Endothelial cell of umbilical vein (primary cell): ENCODE measurements at regions not wholly inside any gene's neighbourhood (a gene's known extent, or its start where the extent isn't known, plus 50 kb on each side); places are given as distances from the start of the nearest gene placed in this dataset.

ENCODE experiments used
- BruUV-seq: library from RNA; stranded (reverse); fragments of 400-500 nt; replicated peaks from 2 replicates; lab custom pipeline; 2021; lab: Mats Ljungman, UMichigan
- CTCF ChIA-PET: fragments of 300-600, 350-600 bp; sonication (Branson Sonifier 250); formaldehyde crosslinking; loops from one replicate; lab custom pipeline; 2021; ENCODE audit warnings: antibody characterized with exemption, inconsistent platforms; lab: Charles Lee
- POLR2A ChIA-PET: fragments of 300-600, 350-600 bp; sonication (Branson Sonifier 250); formaldehyde crosslinking; loops from one replicate; lab custom pipeline; 2021; ENCODE audit warnings: antibody characterized with exemption, inconsistent platforms; lab: Charles Lee
- DNase-seq: peaks from one replicate; pipeline ENCODE4 v3.0.0-alpha.2; 2011; ENCODE audit warnings: low read depth, low spot score
- FAIRE-seq: peaks from 2 replicates; lab custom pipeline; 2011; peaks lifted over from hg19 to GRCh38; lab: Jason Lieb, UNC
- H2AFZ ChIP-seq: 2 replicates; pipeline ENCODE4 v1.6.0; 2012; ENCODE audit warnings: low read depth, low read length, control low read depth, inconsistent platforms
- H3K27ac ChIP-seq: 2 replicates; pipeline ENCODE4 v1.5.1; 2011; ENCODE audit warnings: low read depth, mild to moderate bottlenecking, control low read depth, low read length, moderate library complexity; ENCODE audit not compliant: insufficient read depth
- H3K27me3 ChIP-seq, 2 experiments: 2 replicates each; pipeline versions ENCODE4 v1.6.0 to v1.6.1; 2011; ENCODE audit warnings: low read length in 2 of 2, mixed read lengths in 1 of 2; ENCODE audit not compliant: control insufficient read depth in 2 of 2, insufficient read depth in 2 of 2
- H3K36me3 ChIP-seq, 2 experiments: 2 replicates in 1 of 2; 3 replicates in 1 of 2; pipeline ENCODE4 v1.5.1; 2011; ENCODE audit warnings: low read length in 2 of 2, mild to moderate bottlenecking in 1 of 2, moderate library complexity in 1 of 2; ENCODE audit not compliant: control insufficient read depth in 2 of 2, insufficient read depth in 2 of 2; ENCODE audit errors: extremely low read depth in 1 of 2
- H3K4me1 ChIP-seq: 3 replicates; pipeline ENCODE4 v1.5.1; 2011; ENCODE audit warnings: mild to moderate bottlenecking, low read length; ENCODE audit not compliant: control insufficient read depth, insufficient read depth; ENCODE audit errors: extremely low read depth
- H3K4me2 ChIP-seq: 2 replicates; pipeline ENCODE4 v1.6.1; 2011; ENCODE audit warnings: low read length, control low read depth, mixed read lengths; ENCODE audit not compliant: insufficient read depth
- H3K4me3 ChIP-seq, 3 experiments: fragments of 200-600 bp in 1 of 3; sonication (generic), shearing (Covaris generic) in 1 of 3; replicated peaks in 1 of 3; 2 replicates each; pipeline ENCODE4 v1.5.1; 2011 to 2016; ENCODE audit warnings: control low read depth in 3 of 3, low read length in 3 of 3, mild to moderate bottlenecking in 2 of 3, inconsistent platforms in 1 of 3, low read depth in 1 of 3, moderate library complexity in 1 of 3; ENCODE audit not compliant: insufficient read depth in 1 of 3
- H3K79me2 ChIP-seq: 2 replicates; pipeline ENCODE4 v1.6.0; 2012; ENCODE audit warnings: low read length, inconsistent platforms; ENCODE audit not compliant: control insufficient read depth, insufficient read depth
- H3K9ac ChIP-seq: replicated peaks from 2 replicates; pipeline ENCODE3; 2011; ENCODE audit warnings: low read length, control low read depth; ENCODE audit not compliant: insufficient read depth; ENCODE audit errors: extremely low read depth
- H3K9me1 ChIP-seq: replicated peaks from 3 replicates; pipeline ENCODE4 v1.6.0; 2011; ENCODE audit warnings: mild to moderate bottlenecking, low read length; ENCODE audit not compliant: control insufficient read depth, insufficient read depth; ENCODE audit errors: extremely low read depth
- H3K9me3 ChIP-seq: replicated peaks from 2 replicates; pipeline ENCODE4 v1.5.1; 2012; ENCODE audit warnings: low read length, inconsistent platforms; ENCODE audit not compliant: control insufficient read depth, insufficient read depth
- H4K20me1 ChIP-seq: replicated peaks from 2 replicates; pipeline ENCODE3; 2011; ENCODE audit warnings: mild to moderate bottlenecking, low read length; ENCODE audit not compliant: control insufficient read depth, insufficient read depth; ENCODE audit errors: extremely low read depth
- CTCF ChIP-seq, 2 donors: IDR thresholded peaks; 1 replicate in 1 of 2; 2 replicates in 1 of 2; pipeline ENCODE4 v1.5.1; 2011; ENCODE audit warnings: low read length in 2 of 2, mild to moderate bottlenecking in 2 of 2, moderate library complexity in 2 of 2, control low read depth in 1 of 2, inconsistent platforms in 1 of 2, low read depth in 1 of 2; ENCODE audit not compliant: insufficient read depth in 1 of 2; ENCODE audit errors: extremely low read depth in 1 of 2
- EZH2 ChIP-seq: IDR thresholded peaks from 2 replicates; pipeline ENCODE4 v1.6.1; 2012; ENCODE audit warnings: borderline replicate concordance, low read depth, mild to moderate bottlenecking, moderate library complexity, low read length, inconsistent platforms; ENCODE audit not compliant: severe bottlenecking
- FOS ChIP-seq: IDR thresholded peaks from 2 replicates; pipeline ENCODE4 v1.6.1; 2011; ENCODE audit warnings: mild to moderate bottlenecking, low read length, moderate library complexity, borderline replicate concordance; ENCODE audit not compliant: insufficient read depth
- GATA2 ChIP-seq: IDR thresholded peaks from 2 replicates; pipeline ENCODE4 v1.7.0; 2011; ENCODE audit warnings: low read depth, mild to moderate bottlenecking, moderate library complexity, mixed read lengths, low read length; ENCODE audit not compliant: insufficient read length, insufficient read depth
- JUN ChIP-seq: IDR thresholded peaks from 2 replicates; pipeline ENCODE4 v1.6.1; 2011; ENCODE audit warnings: borderline replicate concordance, low read depth; ENCODE audit not compliant: insufficient read length, insufficient read depth
- MAX ChIP-seq: IDR thresholded peaks from 2 replicates; pipeline ENCODE4 v1.6.1; 2011; ENCODE audit not compliant: insufficient read depth, insufficient read length
- MYC ChIP-seq: IDR thresholded peaks from one replicate; pipeline ENCODE4 v1.6.1; 2011; ENCODE audit warnings: mild to moderate bottlenecking, low read depth, low read length
- POLR2A ChIP-seq: IDR thresholded peaks from 2 replicates; pipeline ENCODE4 v1.6.1; 2012; ENCODE audit warnings: low read depth, mild to moderate bottlenecking, control low read depth, low read length
- POLR2AphosphoS5 ChIP-seq: IDR thresholded peaks from 2 replicates; pipeline ENCODE4 v1.6.1; 2012; ENCODE audit warnings: low read depth, mild to moderate bottlenecking, control low read depth, low read length, moderate library complexity; ENCODE audit not compliant: insufficient read depth
- dilution Hi-C: fragments of 300-500 bp; cut with MboI; formaldehyde crosslinking; loops from one replicate; pipeline ENCODE4 v1.15.0; 2019; ENCODE audit warnings: low sequenced_read_pairs; ENCODE audit not compliant: extremely low pct_ligation_motif_present
- intact Hi-C: fragments of 100-400 bp; cut with micrococcal nuclease; formaldehyde crosslinking; loops from one replicate; pipeline ENCODE4 v1.10.0; 2022

GRCh38 chr4:81792521-81792920, 320.8 kb upstream of the RASGEF1B start:
- H2AFZ ChIP-seq = no peak overlapping the region
- intact Hi-C loops = no loop called here
- DNase-seq (no peak), FAIRE-seq (no peak)
- ChIA-PET POLR2A (no interaction called here), CTCF (no interaction called here)
- dilution Hi-C loops = no loop called here
- H3K4me1 ChIP-seq = no peaks in the 10 kb centered on the region
- no peak overlapping the region for H3K4me2 ChIP-seq
- H3K27me3 ChIP-seq = no peaks in the 10 kb centered on the region
- no TSS peak for BruUV-seq
- H3K4me3 ChIP-seq = no peak overlapping the region
- H3K9me3 ChIP-seq = no peaks in the 10 kb centered on the region
- H4K20me1 ChIP-seq = no peaks in the 10 kb centered on the region
- no peak overlapping the region for H3K27ac ChIP-seq
- no peaks in the 10 kb centered on the region for H3K36me3 ChIP-seq
- TF ChIP-seq POLR2AphosphoS5 (no peak), MYC (no peak), CTCF (IDR thresholded peaks at IDR 0.05; ENCODE audit: extremely low read depth in 1 of 2, insufficient read depth in 1 of 2, low read depth in 1 of 2, low read length in 2 of 2) (no peak), EZH2 (no peak), MAX (no peak), POLR2A (no peak), GATA2 (no peak), JUN (no peak), FOS (no peak)
- no peaks in the 10 kb centered on the region for H3K9me1 ChIP-seq
- no peak overlapping the region for H3K9ac ChIP-seq
- no peaks in the 10 kb centered on the region for H3K79me2 ChIP-seq
